ENCODE measurements at regions not wholly inside any gene's neighbourhood (a gene's known extent, or its start where the extent isn't known, plus 50 kb on each side); places are given as distances from the start of the nearest gene placed in this dataset.

- Histone ChIP-seq H3K4me3 (ENCODE audit: extremely low read depth in 1 of 4, insufficient read depth in 2 of 4, low read depth in 3 of 4, low read length in 4 of 4) (no peak overlapping the region), H3K4me2 (ENCODE audit: insufficient read depth in 1 of 2, low read depth in 2 of 2, low read length in 2 of 2) (no peak overlapping the region), H4K5ac (ENCODE audit: insufficient read length, low read depth, low read length) (no peak overlapping the region), H2BK120ac (replicated peaks; ENCODE audit: low read depth, low read length) (no peak overlapping the region), H4K20me1 (replicated peaks in 1 of 2; ENCODE audit: control insufficient read depth in 1 of 2, insufficient read depth in 2 of 2, low read length in 2 of 2) (no peaks in the 10 kb centered on the region), H4K8ac (ENCODE audit: extremely low read depth, insufficient read depth, low read length) (no peak overlapping the region), H3K4ac (replicated peaks; ENCODE audit: insufficient read length, low read depth, low read length) (no peak overlapping the region), H3K79me1 (ENCODE audit: low read depth, low read length) (no peaks in the 10 kb centered on the region), H3K9ac (replicated peaks in 1 of 4; ENCODE audit: extremely low read depth in 1 of 4, low read depth in 3 of 4, low read length in 3 of 4) (no peak overlapping the region), H2AFZ (ENCODE audit: low read length) (no peak overlapping the region), H3K23ac (ENCODE audit: insufficient read length) (no peak overlapping the region), H3K18ac (ENCODE audit: extremely low read depth, low read length) (no peak overlapping the region), H3K27me3 (replicated peaks in 1 of 4; ENCODE audit: control insufficient read depth in 3 of 4, extremely low read depth in 1 of 4, insufficient read depth in 3 of 4, low read length in 3 of 4) (no peaks in the 10 kb centered on the region), H3K4me1 (replicated peaks in 1 of 4; ENCODE audit: control insufficient read depth in 3 of 4, insufficient read depth in 4 of 4, low read length in 3 of 4) (no peaks in the 10 kb centered on the region), H2AK5ac (ENCODE audit: low read depth, low read length) (no peak overlapping the region), H3K79me2 (ENCODE audit: control insufficient read depth in 1 of 2, insufficient read depth in 2 of 2, low read length in 2 of 2) (no peaks in the 10 kb centered on the region), H3K23me2 (ENCODE audit: low read depth, low read length) (no peaks in the 10 kb centered on the region), H3K36me3 (ENCODE audit: control insufficient read depth in 2 of 4, insufficient read depth in 4 of 4, low read length in 3 of 4) (no peaks in the 10 kb centered on the region), H3K27ac (ENCODE audit: low read depth, low read length) (no peak overlapping the region), H2BK12ac (ENCODE audit: low read depth, low read length) (no peak overlapping the region), H2BK15ac (ENCODE audit: low read length) (no peak overlapping the region), H4K91ac (replicated peaks; ENCODE audit: insufficient read length, low read length) (no peak overlapping the region), H3K14ac (ENCODE audit: insufficient read length) (no peak overlapping the region), H3K56ac (replicated peaks; ENCODE audit: insufficient read length, low read depth, low read length) (no peak overlapping the region), H3K9me3 (ENCODE audit: insufficient read depth in 2 of 2, low read depth in 1 of 2, low read length in 1 of 2) (no peaks in the 10 kb centered on the region; a peak in 1 of 4 replicates), H2BK5ac (ENCODE audit: low read depth, low read length) (no peak overlapping the region), H2BK20ac (ENCODE audit: low read length) (no peak overlapping the region)
- POLR2A ChIA-PET (ENCODE audit: partially characterized antibody), result no interaction called here
- WGBS, 2 experiments (ENCODE audit: extremely low coverage in 1 of 2, insufficient coverage in 1 of 2, insufficient read length in 1 of 2, insufficient replicate concordance in 2 of 2, low coverage in 1 of 2, low lambda C conversion rate in 2 of 2, missing lambda C conversion rate in 1 of 2), result 98% methylated on average over 3 of the region's 3 CpGs; no CpG with 5 or more reads in 1 of the 2 experiments
- no peak for FAIRE-seq
- DNase-seq (ENCODE audit: low read depth in 1 of 2, low spot score in 2 of 2), result no peak
- CTCF ChIA-PET (ENCODE audit: partially characterized antibody), result interaction anchor here (0.6 kb wide), 1 partner anchor 452 kb away, joined by 3 read pairs; no protein-coding TSS in a partner anchor
- no peak for TF ChIP-seq TCF12 (IDR thresholded peaks at IDR 0.05; ENCODE audit: low read depth, low read length)
- TF ChIP-seq ATF2 (IDR thresholded peaks at IDR 0.05; ENCODE audit: low read length), result no peak
- TF ChIP-seq HDAC6 (IDR thresholded peaks at IDR 0.05; ENCODE audit: low read depth, low read length), result no peak
- TF ChIP-seq CBX8 (IDR thresholded peaks at IDR 0.05; ENCODE audit: borderline replicate concordance, low read depth, low read length), result no peak
- no peak for TF ChIP-seq SIRT6 (IDR thresholded peaks at IDR 0.05; ENCODE audit: low read length)
- TF ChIP-seq TEAD4 (IDR thresholded peaks at IDR 0.05; ENCODE audit: low read depth, low read length), result no peak
- no peak for TF ChIP-seq PHF8 (conservative IDR thresholded peaks at IDR 0.05; ENCODE audit: low read depth, low read length)
- TF ChIP-seq NANOG (IDR thresholded peaks at IDR 0.05; ENCODE audit: insufficient read depth, low read depth, low read length, poor library complexity, severe bottlenecking), result no peak
- no peak for TF ChIP-seq RNF2 (IDR thresholded peaks at IDR 0.05; ENCODE audit: borderline replicate concordance, low read depth, low read length, missing control alignments, poor library complexity, severe bottlenecking)
- no peak for TF ChIP-seq GTF2F1 (IDR thresholded peaks at IDR 0.05; ENCODE audit: borderline replicate concordance, low read depth, low read length)
- no peak for TF ChIP-seq GABPA (IDR thresholded peaks at IDR 0.05; ENCODE audit: borderline replicate concordance, insufficient read depth, low read length)
- TF ChIP-seq SP2 (IDR thresholded peaks at IDR 0.05; ENCODE audit: low read length), result no peak
- TF ChIP-seq NRF1 (IDR thresholded peaks at IDR 0.05; ENCODE audit: low read depth, low read length), result no peak
- no peak for TF ChIP-seq CEBPB (IDR thresholded peaks at IDR 0.05; ENCODE audit: low read depth, low read length)
These were observed 957.0 kb downstream of the NCAM2 start for GRCh38 chr21:21955204-21955603.

Measured in H1 (cell line).